ENCODE measurements at regions not wholly inside any gene's neighbourhood (a gene's known extent, or its start where the extent isn't known, plus 50 kb on each side); places are given as distances from the start of the nearest gene placed in this dataset.

DNA sequence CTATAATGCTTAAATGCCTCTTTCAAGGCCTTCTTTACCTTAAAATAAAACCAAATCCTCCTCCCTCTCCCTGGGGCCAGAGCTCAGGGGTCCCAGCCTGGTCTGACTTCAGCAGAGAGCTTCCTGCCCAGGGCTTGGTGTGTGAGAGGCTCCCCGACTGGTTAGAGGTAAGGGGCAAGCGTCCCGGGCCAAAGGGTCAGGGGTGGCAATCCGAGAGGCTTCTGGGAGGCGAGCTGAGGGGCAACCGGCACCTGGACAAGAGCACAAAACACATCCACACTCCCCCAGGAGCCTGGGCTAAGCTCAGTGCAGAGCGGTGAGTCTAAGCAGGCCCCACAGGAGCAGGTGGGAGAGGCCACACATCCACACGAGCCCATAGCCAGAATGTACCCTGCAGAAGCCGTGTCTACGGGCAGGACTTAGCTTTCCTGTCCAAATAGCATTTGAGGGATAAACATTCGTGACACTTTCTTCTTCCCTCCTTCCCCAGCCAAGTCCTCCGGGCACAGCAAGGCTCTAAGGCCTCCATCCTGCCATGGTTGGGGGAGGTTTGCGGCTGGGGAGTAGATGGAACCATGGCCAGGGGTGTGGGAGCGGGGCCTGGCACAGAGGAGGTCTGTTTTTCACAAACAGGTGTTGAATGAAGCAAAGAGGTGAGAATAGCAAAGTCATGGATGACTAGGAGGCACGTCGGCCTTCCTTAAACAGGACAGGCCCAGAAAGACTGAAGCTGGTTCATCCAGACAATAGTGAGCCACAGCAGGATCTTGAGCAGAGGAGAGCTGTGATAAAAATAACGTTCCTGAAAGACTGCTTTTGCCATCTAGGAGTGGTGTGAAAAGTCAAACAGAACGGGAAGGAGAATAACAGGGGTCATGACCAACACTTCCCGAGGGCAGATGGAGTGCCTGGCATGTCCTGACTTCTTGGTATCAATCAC lies 98.7 kb upstream of the IQSEC1 start:
- DNase-seq (ENCODE audit: insufficient read length) (no peak), FAIRE-seq (no peak)
- TF ChIP-seq TAF1 (IDR thresholded peaks at IDR 0.05; ENCODE audit: borderline replicate concordance, low read depth, low read length) (no peak), POLR2A (IDR thresholded peaks at IDR 0.05; ENCODE audit: low read depth, low read length) (no peak), POLR2AphosphoS5 (IDR thresholded peaks at IDR 0.05; ENCODE audit: low read depth, low read length) (no peak)

DNA sequence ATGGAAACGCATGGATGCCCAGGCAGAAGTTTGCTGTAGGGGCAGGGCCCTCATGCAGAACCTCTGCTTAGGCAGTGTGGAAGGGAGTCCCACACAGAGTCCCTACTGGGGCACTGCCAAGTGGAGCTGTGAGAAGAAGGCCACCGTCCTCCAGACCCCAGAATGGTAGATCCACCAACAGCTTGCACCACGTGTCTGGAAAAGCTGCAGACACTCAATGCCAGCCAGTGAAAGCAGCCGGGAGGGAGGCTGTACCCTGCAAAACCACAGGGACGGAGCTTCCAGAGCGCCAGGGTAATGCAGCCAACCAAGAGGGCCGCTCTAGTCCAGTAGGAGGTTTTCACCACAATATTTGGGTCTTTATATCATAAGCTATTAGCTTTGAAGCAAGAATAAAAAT lies 97.1 kb upstream of the IQSEC1 start:
- FAIRE-seq (no peak), DNase-seq (ENCODE audit: insufficient read length) (no peak)
- TF ChIP-seq POLR2A (IDR thresholded peaks at IDR 0.05; ENCODE audit: low read depth, low read length) (no peak), TAF1 (IDR thresholded peaks at IDR 0.05; ENCODE audit: borderline replicate concordance, low read depth, low read length) (no peak), POLR2AphosphoS5 (IDR thresholded peaks at IDR 0.05; ENCODE audit: low read depth, low read length) (no peak)

DNA sequence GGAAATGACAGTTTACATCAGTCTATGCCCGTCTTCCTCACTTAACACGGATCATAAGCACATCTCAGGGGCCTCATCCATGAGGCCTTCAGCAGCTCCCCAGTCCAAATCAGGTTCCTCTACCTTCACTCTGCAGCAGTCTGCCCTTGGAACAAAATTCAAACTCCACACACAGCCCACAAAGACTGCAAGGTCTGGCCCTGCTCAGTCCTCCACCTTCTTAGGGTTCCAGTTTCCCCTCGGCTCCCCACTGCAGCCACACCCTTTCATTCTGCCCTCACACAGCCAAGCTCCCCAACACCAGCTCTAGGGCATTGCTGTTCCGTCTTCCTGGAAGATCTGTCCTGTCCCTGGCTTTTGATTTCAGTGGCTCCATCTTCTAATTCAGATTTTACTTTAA lies 95.2 kb upstream of the IQSEC1 start:
- no peak for FAIRE-seq
- no peak for TF ChIP-seq POLR2AphosphoS5 (IDR thresholded peaks at IDR 0.05; ENCODE audit: low read depth, low read length)
- no peak for TF ChIP-seq TAF1 (IDR thresholded peaks at IDR 0.05; ENCODE audit: borderline replicate concordance, low read depth, low read length)
- no peak for TF ChIP-seq POLR2A (IDR thresholded peaks at IDR 0.05; ENCODE audit: low read depth, low read length)

DNA sequence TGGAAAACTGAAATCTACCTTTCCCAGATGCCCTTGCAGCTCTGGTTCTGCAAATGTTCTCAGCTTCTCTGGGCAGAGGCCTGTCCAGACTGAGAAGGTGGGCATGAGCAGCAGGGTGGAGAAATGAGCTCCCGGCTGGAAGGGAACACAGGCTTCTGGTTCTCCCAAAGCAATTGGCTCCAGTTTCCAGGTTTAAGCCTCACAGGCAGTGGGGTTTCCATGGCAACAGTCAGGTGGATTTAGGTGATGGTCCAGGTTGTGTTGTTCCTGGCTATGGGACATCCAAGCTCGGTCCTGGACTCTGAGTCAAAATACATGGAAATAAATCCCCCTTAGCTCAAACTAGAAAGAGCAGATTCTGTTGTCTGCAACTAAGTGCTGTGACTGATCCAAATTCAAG lies 94.6 kb upstream of the IQSEC1 start:
- no peak for FAIRE-seq
- no peak for DNase-seq (ENCODE audit: insufficient read length)
- TF ChIP-seq POLR2AphosphoS5 (IDR thresholded peaks at IDR 0.05; ENCODE audit: low read depth, low read length), result no peak
- no peak for TF ChIP-seq POLR2A (IDR thresholded peaks at IDR 0.05; ENCODE audit: low read depth, low read length)
- no peak for TF ChIP-seq TAF1 (IDR thresholded peaks at IDR 0.05; ENCODE audit: borderline replicate concordance, low read depth, low read length)

More for the DNA sequence above, 95.2 kb upstream of the IQSEC1 start:
- DNase-seq (ENCODE audit: insufficient read length), result no peak

DNA sequence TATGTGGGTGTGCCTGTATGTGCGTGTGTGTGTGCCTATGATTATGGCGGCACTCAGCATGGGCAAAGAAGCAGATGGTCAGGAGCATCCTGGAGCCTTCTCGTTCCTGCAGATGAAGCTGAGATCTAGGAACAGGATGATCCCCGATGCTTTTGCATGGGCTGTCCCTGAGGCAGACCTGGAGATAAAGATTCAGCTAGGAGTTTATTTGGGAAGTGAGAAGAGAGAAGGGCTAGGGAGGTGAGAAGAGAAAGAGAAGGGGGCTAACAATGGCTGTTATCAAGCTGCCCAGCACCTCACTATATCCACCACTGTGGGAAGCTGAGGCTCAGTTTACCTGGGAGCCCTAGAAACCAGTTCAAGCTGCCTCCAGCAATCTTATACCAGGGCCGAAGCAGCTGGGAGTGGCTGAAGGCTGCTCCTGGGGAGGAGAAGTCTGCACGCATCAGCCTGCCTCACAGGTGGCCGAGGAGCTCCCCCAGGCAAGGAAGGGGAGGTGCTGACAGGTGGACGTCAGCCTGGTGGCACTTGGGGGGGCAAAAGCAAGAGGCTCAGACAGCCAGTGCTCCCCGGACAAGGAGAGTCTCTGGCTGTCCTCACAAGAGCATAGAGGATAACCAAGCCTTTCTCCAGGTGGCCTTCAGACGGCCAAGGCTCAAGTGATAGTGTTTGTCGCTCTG lies 94.0 kb upstream of the IQSEC1 start:
- TF ChIP-seq POLR2A (IDR thresholded peaks at IDR 0.05; ENCODE audit: low read depth, low read length), result no peak
- FAIRE-seq (no peak), DNase-seq (ENCODE audit: insufficient read length) (no peak)

DNA sequence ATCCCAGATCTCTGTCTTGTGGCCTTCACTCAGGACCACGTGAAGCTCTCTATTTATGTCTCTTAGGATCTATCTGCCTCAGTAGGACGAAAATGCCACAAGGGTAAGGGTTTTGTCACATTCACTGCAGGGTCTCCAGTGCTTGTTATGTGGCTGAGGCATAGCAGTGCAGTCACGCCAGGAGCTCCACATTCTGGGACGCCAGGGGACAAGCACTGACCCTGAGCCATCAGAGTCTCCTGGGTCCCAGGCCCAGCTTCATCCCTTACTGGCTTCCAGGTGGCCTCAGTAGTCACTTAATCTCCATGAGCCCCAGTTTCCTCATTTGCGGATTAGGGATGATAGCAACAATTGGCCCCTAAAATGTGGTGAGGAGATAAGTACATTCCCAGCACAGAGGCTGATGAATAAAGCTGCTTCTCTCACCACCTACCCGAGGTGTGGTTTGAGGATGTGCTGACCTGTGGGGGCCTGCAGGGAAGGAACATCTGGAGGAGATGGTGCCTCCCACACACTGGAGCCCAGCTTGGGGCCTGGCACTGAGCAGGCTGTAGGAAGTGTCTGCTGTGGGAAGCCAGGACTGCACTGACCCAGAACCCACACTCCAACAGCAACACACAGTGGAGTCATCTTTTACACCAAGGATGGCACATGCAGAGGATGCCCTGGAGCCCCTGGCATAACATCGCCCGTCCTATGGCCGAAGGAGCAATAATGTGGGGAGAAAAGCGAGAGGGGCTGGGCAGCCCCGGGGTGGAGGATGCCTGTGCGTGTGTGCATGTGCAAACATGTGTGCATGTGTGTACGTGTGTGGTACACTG lies 93.2 kb upstream of the IQSEC1 start:
- DNase-seq (ENCODE audit: insufficient read length), result no peak
- FAIRE-seq, result no peak
- no peak for TF ChIP-seq POLR2AphosphoS5 (IDR thresholded peaks at IDR 0.05; ENCODE audit: low read depth, low read length)
- no peak for TF ChIP-seq POLR2A (IDR thresholded peaks at IDR 0.05; ENCODE audit: low read depth, low read length)
- TF ChIP-seq TAF1 (IDR thresholded peaks at IDR 0.05; ENCODE audit: borderline replicate concordance, low read depth, low read length), result no peak

DNA sequence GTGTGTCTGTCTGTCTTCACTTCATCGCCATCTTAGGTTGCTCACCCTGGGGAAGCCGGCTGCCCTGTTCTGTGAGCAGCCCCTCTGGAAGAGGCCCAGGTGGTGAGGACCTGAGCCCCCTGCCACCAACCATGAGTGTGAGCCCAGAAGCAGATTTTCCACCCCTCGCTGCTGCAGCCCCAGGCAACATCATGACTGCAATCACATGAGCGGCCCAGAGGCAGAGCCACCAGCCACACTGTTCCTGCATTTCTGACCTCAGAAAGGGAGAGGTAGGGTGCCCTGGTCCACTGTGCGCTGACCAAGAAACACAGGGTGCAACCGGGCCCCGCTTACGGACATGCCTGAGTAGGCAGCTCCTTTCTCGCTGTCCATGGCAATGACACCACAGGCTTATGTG lies 92.3 kb upstream of the IQSEC1 start:
- FAIRE-seq (no peak), DNase-seq (ENCODE audit: insufficient read length) (no peak)
- TF ChIP-seq POLR2A (IDR thresholded peaks at IDR 0.05; ENCODE audit: low read depth, low read length) (no peak), POLR2AphosphoS5 (IDR thresholded peaks at IDR 0.05; ENCODE audit: low read depth, low read length) (no peak), TAF1 (IDR thresholded peaks at IDR 0.05; ENCODE audit: borderline replicate concordance, low read depth, low read length) (no peak)

DNA sequence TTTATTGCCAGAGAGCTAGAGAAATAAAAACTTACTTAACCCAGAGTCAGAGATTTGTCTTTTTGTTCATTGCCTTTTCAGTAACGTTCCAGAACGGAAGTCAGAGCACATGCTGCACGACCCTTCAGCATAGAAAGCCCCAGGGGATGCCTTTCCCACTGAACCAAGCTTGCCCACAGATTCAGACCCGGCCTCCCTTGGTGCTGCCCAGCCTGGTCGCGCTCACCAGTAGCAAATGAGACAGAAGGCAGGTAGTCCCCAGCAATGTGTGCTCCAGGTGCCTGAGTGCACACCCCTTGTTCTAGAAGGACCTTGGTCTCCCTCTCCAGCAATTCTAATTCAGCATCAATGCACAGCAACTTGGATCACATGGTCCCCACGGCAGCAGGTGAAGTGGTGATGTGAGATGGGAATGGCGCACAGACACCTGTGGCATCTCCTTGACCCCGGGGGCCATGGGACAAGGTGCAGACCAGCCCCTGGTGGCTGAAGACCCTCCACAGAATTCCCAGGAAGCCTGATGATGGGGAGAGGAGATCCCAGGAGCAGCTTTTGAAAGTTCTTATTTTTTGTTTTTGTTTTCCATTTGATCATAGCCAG lies 91.8 kb upstream of the IQSEC1 start:
- no peak for FAIRE-seq
- TF ChIP-seq POLR2A (IDR thresholded peaks at IDR 0.05; ENCODE audit: low read depth, low read length) (no peak), TAF1 (IDR thresholded peaks at IDR 0.05; ENCODE audit: borderline replicate concordance, low read depth, low read length) (no peak), POLR2AphosphoS5 (IDR thresholded peaks at IDR 0.05; ENCODE audit: low read depth, low read length) (no peak)
- no peak for DNase-seq (ENCODE audit: insufficient read length)

DNA sequence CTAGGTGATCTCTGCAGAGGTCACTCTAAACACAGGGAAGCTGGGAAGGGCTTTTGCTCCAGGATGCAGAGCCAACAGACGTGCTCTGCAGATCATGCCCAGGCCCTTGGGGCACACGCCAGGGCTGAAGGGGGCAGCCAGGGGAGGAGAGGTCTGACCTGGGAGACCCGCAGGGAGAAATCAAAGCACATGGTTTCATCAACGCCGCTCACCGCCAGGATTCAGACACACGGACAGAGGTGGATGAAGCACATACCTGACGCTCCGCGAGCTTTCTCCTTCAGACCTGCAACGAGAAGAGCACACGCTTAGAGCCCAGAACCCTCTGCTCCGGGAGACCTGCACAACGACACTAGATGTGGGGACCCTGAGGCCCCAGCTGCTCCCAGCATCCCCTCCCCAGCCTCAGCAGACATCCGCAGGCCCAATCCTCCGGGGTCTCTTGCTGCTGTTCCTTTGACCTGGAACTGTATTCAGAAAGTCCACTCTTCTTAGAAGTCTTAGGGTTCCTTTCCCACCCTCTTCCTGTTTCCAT lies 90.7 kb upstream of the IQSEC1 start:
- TF ChIP-seq TAF1 (IDR thresholded peaks at IDR 0.05; ENCODE audit: borderline replicate concordance, low read depth, low read length) (no peak), POLR2A (IDR thresholded peaks at IDR 0.05; ENCODE audit: low read depth, low read length) (no peak), POLR2AphosphoS5 (IDR thresholded peaks at IDR 0.05; ENCODE audit: low read depth, low read length) (no peak)
- FAIRE-seq (no peak), DNase-seq (ENCODE audit: insufficient read length) (no peak)

DNA sequence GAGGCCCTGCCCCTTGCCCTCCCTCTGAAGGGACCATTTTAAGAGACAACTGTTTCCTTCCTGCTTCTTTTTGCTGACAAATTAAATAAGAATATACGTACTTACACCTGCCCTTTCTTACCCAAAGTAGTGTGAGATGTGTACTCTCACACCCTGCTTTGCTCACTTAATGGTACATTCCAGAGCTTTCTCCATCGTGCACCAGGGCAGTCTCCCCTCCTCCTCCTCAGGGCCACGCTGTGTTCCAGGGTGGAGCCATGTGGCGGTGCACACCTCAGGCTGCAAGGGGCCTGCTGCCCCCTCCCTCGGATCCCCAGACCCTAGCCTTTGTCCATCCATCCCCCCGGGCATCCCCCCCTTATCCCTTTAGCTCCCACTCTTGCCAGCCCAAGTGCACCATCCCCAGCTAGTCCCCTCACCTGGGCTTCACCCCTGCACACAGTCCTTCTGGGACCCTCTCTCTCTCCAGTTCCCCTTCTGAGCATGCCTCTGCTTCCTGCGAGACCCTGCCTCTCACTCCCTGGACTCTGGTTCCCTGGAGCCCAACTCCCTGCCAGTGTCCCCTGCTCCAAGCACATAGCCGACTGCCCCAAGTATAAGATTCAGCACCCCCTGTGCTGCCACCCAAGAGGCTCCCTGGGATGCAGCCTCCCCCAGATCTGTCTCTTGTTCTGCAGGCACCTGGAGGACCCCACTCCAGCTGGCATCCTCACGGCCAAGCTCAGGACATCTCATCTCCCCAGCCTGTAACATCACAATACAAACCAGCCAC lies 89.5 kb upstream of the IQSEC1 start:
- FAIRE-seq (no peak), DNase-seq (ENCODE audit: insufficient read length) (no peak)
- no peak for TF ChIP-seq POLR2AphosphoS5 (IDR thresholded peaks at IDR 0.05; ENCODE audit: low read depth, low read length)
- no peak for TF ChIP-seq POLR2A (IDR thresholded peaks at IDR 0.05; ENCODE audit: low read depth, low read length)
- no peak for TF ChIP-seq TAF1 (IDR thresholded peaks at IDR 0.05; ENCODE audit: borderline replicate concordance, low read depth, low read length)
